Sigmoid colon (tissue), 6 donors: ENCODE measurements at regions not wholly inside any gene's neighbourhood (a gene's known extent, or its start where the extent isn't known, plus 50 kb on each side); places are given as distances from the start of the nearest gene placed in this dataset.
A peak's percentile ranks its signal among the peaks of the same experiment; 100 is the strongest.

ENCODE experiments used
- DNase-seq: peaks from one replicate; pipeline ENCODE4 v3.0.0-alpha.2; 2019
- H3K27ac ChIP-seq, 4 donors: fragments of 200-600 bp; sonication (generic); one replicate each; pipeline ENCODE4 v1.5.1; 2016 to 2019; ENCODE audit warnings: mild to moderate bottlenecking in 1 of 4
- H3K27me3 ChIP-seq, 3 donors: fragments of 200-600 bp; sonication (generic); one replicate each; pipeline ENCODE4 v1.5.1; 2019; ENCODE audit warnings: mild to moderate bottlenecking in 1 of 3
- H3K36me3 ChIP-seq, 4 donors: fragments of 200-600 bp; sonication (generic); one replicate each; pipeline ENCODE4 v1.5.1; 2016 to 2019
- H3K4me1 ChIP-seq, 4 donors: fragments of 200-600 bp; sonication (generic); one replicate each; pipeline ENCODE4 v1.5.1; 2017 to 2019
- H3K4me3 ChIP-seq, 4 donors: fragments of 200-600 bp; sonication (generic); one replicate each; pipeline ENCODE4 v1.5.1; 2017 to 2019; ENCODE audit warnings: mild to moderate bottlenecking in 2 of 4, moderate library complexity in 1 of 4
- H3K9me3 ChIP-seq, 4 donors: fragments of 200-600 bp in 3 of 4; sonication (generic) in 3 of 4; one replicate each; pipeline versions ENCODE4 v1.5.1 to v1.6.1; 2013 to 2019
- EP300 ChIP-seq, 4 donors: sonication (generic); formaldehyde crosslinking; IDR thresholded peaks; one replicate each; pipeline ENCODE4 v1.6.1; 2017; ENCODE audit warnings: antibody characterized with exemption in 4 of 4
- POLR2A ChIP-seq, 2 donors: fragments of 450-650 bp; IDR thresholded peaks; one replicate each; pipeline ENCODE4 v1.6.1; 2016; ENCODE audit warnings: antibody characterized with exemption in 2 of 2, mild to moderate bottlenecking in 2 of 2, moderate library complexity in 2 of 2
- POLR2AphosphoS5 ChIP-seq, 4 donors: sonication (generic); formaldehyde crosslinking; IDR thresholded peaks; one replicate each; pipeline ENCODE4 v1.6.1; 2017; ENCODE audit warnings: antibody characterized with exemption in 4 of 4
- WGBS, 2 donors: extraction: QIAGEN DNeasy Blood & Tissue Kit; methylation state at CpG; one replicate each; pipeline ENCODE4 v1.1.7; 2013; 5-methylcytosine and 5-hydroxymethylcytosine counted together
- intact Hi-C: fragments of 100-400 bp; cut with DNase I; formaldehyde crosslinking; loops from one replicate; pipeline ENCODE4 v1.15.1; 2023
- TF ChIP-seq, protein P1 (sequence below), 4 experiments: fragments of 450-650 bp in 3 of 4; fragments of 200-600 bp in 1 of 4; IDR thresholded peaks; one replicate each; pipeline ENCODE4 v1.5.1; 2016 to 2019; ENCODE audit warnings: antibody characterized with exemption in 4 of 4, mild to moderate bottlenecking in 3 of 4, moderate library complexity in 2 of 4
- donor health status: healthy with polysubstance abuse.
- donor health status: healthy.

DNA sequence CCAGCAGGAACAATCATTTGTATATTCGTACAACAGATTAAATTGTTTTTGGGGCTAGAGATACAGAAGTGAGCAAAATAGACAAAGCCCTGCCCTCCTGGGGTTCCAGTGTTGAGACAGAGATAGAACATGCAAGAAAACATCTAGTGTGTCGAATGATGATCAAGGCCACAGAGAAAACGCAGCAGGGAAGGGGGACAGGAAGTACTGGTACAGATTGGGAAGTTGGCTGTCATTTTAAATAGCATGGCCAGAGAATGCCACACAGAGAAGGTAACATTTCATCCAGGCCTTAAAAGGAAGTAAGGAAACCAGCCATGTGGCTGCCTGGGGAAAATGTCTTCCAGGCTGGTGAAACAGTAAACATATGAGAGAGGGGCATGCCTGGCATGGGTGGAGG, 202.6 kb upstream of the MYLIP start:
- intact Hi-C loops = no loop called here
- H3K27me3 ChIP-seq = no peaks in the 10 kb centered on the region
- no peak overlapping the region for H3K4me3 ChIP-seq
- 78 to 95% methylated on average over 3 of the region's 3 CpGs for WGBS, 2 donors
- peaks cover 0 to 15% (median 6%) of the 10 kb centered on the region in 4 donors for H3K4me1 ChIP-seq
- DNase-seq = no peak
- no peaks in the 10 kb centered on the region for H3K36me3 ChIP-seq
- peaks cover 0 to 3% (median 0%) of the 10 kb centered on the region in 4 donors for H3K9me3 ChIP-seq
- no peak overlapping the region for H3K27ac ChIP-seq
- TF ChIP-seq EP300 (IDR thresholded peaks at IDR 0.05) = no peak
- TF ChIP-seq POLR2AphosphoS5 (IDR thresholded peaks at IDR 0.05) = no peak
- no peak for TF ChIP-seq POLR2A (IDR thresholded peaks at IDR 0.05)
- TF ChIP-seq, protein P1, sequence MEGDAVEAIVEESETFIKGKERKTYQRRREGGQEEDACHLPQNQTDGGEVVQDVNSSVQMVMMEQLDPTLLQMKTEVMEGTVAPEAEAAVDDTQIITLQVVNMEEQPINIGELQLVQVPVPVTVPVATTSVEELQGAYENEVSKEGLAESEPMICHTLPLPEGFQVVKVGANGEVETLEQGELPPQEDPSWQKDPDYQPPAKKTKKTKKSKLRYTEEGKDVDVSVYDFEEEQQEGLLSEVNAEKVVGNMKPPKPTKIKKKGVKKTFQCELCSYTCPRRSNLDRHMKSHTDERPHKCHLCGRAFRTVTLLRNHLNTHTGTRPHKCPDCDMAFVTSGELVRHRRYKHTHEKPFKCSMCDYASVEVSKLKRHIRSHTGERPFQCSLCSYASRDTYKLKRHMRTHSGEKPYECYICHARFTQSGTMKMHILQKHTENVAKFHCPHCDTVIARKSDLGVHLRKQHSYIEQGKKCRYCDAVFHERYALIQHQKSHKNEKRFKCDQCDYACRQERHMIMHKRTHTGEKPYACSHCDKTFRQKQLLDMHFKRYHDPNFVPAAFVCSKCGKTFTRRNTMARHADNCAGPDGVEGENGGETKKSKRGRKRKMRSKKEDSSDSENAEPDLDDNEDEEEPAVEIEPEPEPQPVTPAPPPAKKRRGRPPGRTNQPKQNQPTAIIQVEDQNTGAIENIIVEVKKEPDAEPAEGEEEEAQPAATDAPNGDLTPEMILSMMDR (IDR thresholded peaks at IDR 0.05) = no peak

DNA sequence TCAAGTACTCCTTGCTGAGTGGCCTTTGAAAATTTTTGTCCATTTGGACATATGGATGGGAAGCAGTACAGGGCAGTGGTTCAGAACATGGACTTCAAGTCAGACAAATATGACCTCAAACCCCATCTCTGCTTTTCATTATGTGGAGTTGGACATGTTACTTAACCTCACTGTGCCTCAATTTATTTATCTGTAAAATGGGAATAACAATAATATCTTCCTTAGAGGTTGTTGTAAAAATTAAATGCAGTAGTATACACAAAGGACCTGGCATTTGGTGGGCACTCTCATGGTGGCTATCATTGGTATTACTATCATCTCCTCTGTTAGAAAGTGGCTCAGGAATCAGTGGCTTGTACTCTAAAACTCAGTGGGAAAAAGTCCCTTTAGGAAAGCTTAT, 204.0 kb upstream of the MYLIP start:
- Histone ChIP-seq H3K4me1 (peaks cover 0 to 15% (median 6%) of the 10 kb centered on the region in 4 donors), H3K4me3 (no peak overlapping the region), H3K9me3 (no peaks in the 10 kb centered on the region), H3K27me3 (no peaks in the 10 kb centered on the region), H3K27ac (no peak overlapping the region), H3K36me3 (no peaks in the 10 kb centered on the region)
- DNase-seq = no peak
- TF ChIP-seq POLR2AphosphoS5 (IDR thresholded peaks at IDR 0.05) (no peak), EP300 (IDR thresholded peaks at IDR 0.05) (no peak), POLR2A (IDR thresholded peaks at IDR 0.05) (no peak)
- TF ChIP-seq, protein P1 (IDR thresholded peaks at IDR 0.05) = no peak
- intact Hi-C loops = no loop called here

DNA sequence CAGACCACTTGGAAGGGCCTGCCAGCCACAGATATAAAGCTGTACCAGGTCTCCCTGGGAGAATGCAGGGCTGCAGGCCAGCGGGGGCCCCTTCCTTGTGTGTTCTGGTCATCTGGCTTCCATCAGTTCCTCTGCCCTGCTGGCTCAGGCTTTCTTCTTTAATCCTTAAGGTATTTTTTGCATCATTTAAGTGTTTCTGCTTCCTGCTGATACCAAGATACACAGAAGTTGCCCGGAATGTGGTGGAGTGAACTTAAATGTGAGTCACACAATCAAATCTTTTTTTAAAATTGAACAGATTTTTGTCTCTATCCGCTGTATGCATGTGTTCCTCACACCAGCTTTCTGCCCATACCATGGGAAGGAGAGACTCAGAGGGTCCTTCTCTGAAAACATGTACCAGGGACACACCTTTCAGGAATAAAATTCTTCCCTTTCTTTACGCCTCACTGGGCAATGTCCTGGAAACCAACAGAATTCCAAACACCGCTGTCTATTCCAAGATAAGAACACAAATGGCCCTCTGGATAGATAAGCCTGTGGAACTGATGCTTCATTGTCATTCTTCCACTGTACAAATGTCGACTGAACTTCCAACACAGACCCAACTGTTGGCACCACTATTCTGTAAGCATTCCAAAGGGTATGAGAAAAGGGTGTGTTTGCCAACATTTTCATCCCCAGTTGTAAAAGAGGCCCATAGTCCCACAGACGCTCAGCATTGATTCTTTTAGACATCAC, 206.2 kb upstream of the MYLIP start:
- TF ChIP-seq POLR2A (IDR thresholded peaks at IDR 0.05) = no peak
- TF ChIP-seq POLR2AphosphoS5 (IDR thresholded peaks at IDR 0.05) = peak in 2 of 4 donors; percentile 23 to 28
- H3K36me3 ChIP-seq = no peaks in the 10 kb centered on the region
- peak overlapping the region in 1 of 4 donors; percentile 31 for H3K27ac ChIP-seq
- 61 to 83% methylated on average over 7 of the region's 7 CpGs for WGBS, 2 donors
- DNase-seq = no peak
- intact Hi-C loops = no loop called here
- H3K4me1 ChIP-seq = peaks cover 0 to 15% (median 6%) of the 10 kb centered on the region in 4 donors
- H3K27me3 ChIP-seq = no peaks in the 10 kb centered on the region
- no peak overlapping the region for H3K4me3 ChIP-seq
- H3K9me3 ChIP-seq = no peaks in the 10 kb centered on the region

DNA sequence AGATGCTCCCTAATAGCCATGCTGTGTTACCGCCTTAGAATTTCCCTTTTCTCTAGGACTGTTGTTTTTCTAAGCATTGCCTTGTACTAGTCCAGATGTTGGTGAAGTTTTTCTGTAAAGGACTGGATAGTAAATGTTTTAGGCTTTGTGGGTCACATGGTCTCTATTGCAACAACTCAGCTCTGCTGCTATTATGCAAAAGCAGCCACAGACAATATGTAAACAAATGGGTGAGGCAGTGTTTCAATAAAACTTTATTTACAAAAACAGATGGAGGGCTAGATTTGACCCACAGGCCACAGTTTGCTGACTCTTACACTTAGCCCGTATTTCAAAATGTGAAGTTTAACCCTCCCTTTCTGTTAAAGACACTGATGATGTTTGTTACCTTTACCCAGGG, 207.6 kb upstream of the MYLIP start:
- TF ChIP-seq POLR2A (IDR thresholded peaks at IDR 0.05) = no peak
- TF ChIP-seq, protein P1 (IDR thresholded peaks at IDR 0.05) = no peak
- no peak for TF ChIP-seq POLR2AphosphoS5 (IDR thresholded peaks at IDR 0.05)
- no peak for TF ChIP-seq EP300 (IDR thresholded peaks at IDR 0.05)
- intact Hi-C loops = no loop called here
- WGBS, 2 donors = 80 to 93% methylated on average over 2 of the region's 2 CpGs
- no peak overlapping the region for H3K27ac ChIP-seq
- DNase-seq = no peak
- H3K27me3 ChIP-seq = no peaks in the 10 kb centered on the region
- no peak overlapping the region for H3K4me3 ChIP-seq
- H3K4me1 ChIP-seq = peaks cover 0 to 15% (median 6%) of the 10 kb centered on the region in 4 donors
- no peaks in the 10 kb centered on the region for H3K9me3 ChIP-seq
- H3K36me3 ChIP-seq = no peaks in the 10 kb centered on the region

DNA sequence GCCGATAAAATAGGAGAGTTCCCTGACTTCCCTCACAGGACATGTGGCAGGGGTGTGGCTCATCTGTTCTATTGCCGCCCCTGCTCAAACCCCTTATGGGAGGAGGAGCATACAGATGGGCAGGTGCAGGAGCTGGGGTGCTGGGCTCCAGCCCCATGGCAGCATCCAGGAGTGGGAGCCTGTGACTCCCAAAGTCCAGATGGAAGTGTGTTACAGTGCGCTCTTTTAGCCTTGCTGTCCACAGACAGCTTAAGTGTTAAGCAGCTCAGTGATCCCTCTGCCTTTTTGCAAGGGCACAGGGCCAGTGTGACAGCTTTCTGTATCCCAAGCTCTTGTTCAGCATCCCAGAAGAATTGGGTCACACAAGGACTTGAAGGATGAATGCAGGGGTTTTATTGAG, 212.3 kb upstream of the MYLIP start:
- no peaks in the 10 kb centered on the region for H3K27me3 ChIP-seq
- H3K36me3 ChIP-seq = no peaks in the 10 kb centered on the region
- no peaks in the 10 kb centered on the region for H3K4me1 ChIP-seq
- TF ChIP-seq POLR2A (IDR thresholded peaks at IDR 0.05) = no peak
- no peak for TF ChIP-seq POLR2AphosphoS5 (IDR thresholded peaks at IDR 0.05)
- TF ChIP-seq EP300 (IDR thresholded peaks at IDR 0.05) = no peak
- TF ChIP-seq, protein P1 (IDR thresholded peaks at IDR 0.05) = no peak
- WGBS, 2 donors = 84 to 92% methylated on average over 3 of the region's 3 CpGs
- no peak overlapping the region for H3K27ac ChIP-seq
- H3K9me3 ChIP-seq = no peaks in the 10 kb centered on the region
- intact Hi-C loops = no loop called here
- no peak overlapping the region for H3K4me3 ChIP-seq
- no peak for DNase-seq
